ENCODE measurements at regions not wholly inside any gene's neighbourhood (a gene's known extent, or its start where the extent isn't known, plus 50 kb on each side); places are given as distances from the start of the nearest gene placed in this dataset.

- TF ChIP-seq POLR2A (IDR thresholded peaks at IDR 0.05; ENCODE audit: low read depth, low read length) (no peak), POLR2AphosphoS5 (IDR thresholded peaks at IDR 0.05; ENCODE audit: low read depth, low read length) (no peak), TAF1 (IDR thresholded peaks at IDR 0.05; ENCODE audit: borderline replicate concordance, low read depth, low read length) (no peak)
Observed at GRCh38 chr18:43501099-43501498, 223.8 kb upstream of the SYT4 start.
